SK-N-SH treated with all-trans-retinoic acid at 6 μM for 48 hours (cell line): ENCODE measurements at regions not wholly inside any gene's neighbourhood (a gene's known extent, or its start where the extent isn't known, plus 50 kb on each side); places are given as distances from the start of the nearest gene placed in this dataset.

ENCODE experiments used
- PATZ1 ChIP-seq: fragments of 250-450 bp; sonication (Bioruptor Pico); IDR thresholded peaks from 2 replicates; pipeline ENCODE4 v1.8.0; 2020; ENCODE audit warnings: mild to moderate bottlenecking, moderate library complexity, borderline replicate concordance
- TSHZ2 ChIP-seq: fragments of 250-450 bp; sonication (Bioruptor Pico); IDR thresholded peaks from 2 replicates; pipeline ENCODE4 v1.5.0; 2020; ENCODE audit warnings: mild to moderate bottlenecking, moderate library complexity
- ZNF565 ChIP-seq: fragments of 450-650 bp; formaldehyde crosslinking; conservative IDR thresholded peaks from 2 replicates; pipeline ENCODE4 v1.5.0; 2020; ENCODE audit warnings: low read depth, mild to moderate bottlenecking, moderate library complexity
- ZNF8 ChIP-seq: fragments of 450-650 bp; formaldehyde crosslinking; IDR thresholded peaks from 2 replicates; pipeline ENCODE4 v1.5.0; 2020; ENCODE audit warnings: mild to moderate bottlenecking, moderate library complexity

- TF ChIP-seq TSHZ2 (CRISPR knock-in tag) (no peak), ZNF565 (CRISPR knock-in tag) (no peak), ZNF8 (CRISPR knock-in tag) (no peak), PATZ1 (CRISPR knock-in tag) (no peak)
These were observed 550.0 kb downstream of the SOX5 start for GRCh38 chr12:23399402-23399933.
